ENCODE measurements at regions not wholly inside any gene's neighbourhood (a gene's known extent, or its start where the extent isn't known, plus 50 kb on each side); places are given as distances from the start of the nearest gene placed in this dataset.

- Histone ChIP-seq H3K4me2 (ENCODE audit: low read depth, low read length) (no peak overlapping the region), H3F3A (ENCODE audit: insufficient read depth, low read length) (no peaks in the 10 kb centered on the region), H3K4me3 (ENCODE audit: low read length) (no peak overlapping the region), H4K20me1 (ENCODE audit: insufficient read depth, low read length) (no peaks in the 10 kb centered on the region), H3K9me3 (replicated peaks; ENCODE audit: insufficient read depth, low read length) (no peaks in the 10 kb centered on the region), H2AFZ (ENCODE audit: low read length) (no peak overlapping the region), H3K9me2 (replicated peaks; ENCODE audit: insufficient read depth, low read length) (no peaks in the 10 kb centered on the region), H3K79me2 (ENCODE audit: low read length) (no peaks in the 10 kb centered on the region), H3K27ac (ENCODE audit: low read length) (no peak overlapping the region), H3K27me3 (replicated peaks; ENCODE audit: insufficient read depth, low read length) (no peaks in the 10 kb centered on the region), H3K4me1 (ENCODE audit: low read length) (no peaks in the 10 kb centered on the region), H3K9ac (ENCODE audit: low read length) (no peak overlapping the region), H3K36me3 (replicated peaks; ENCODE audit: insufficient read depth, low read length) (no peaks in the 10 kb centered on the region)
- no peak for DNase-seq
- TF ChIP-seq EZH2 (optimal IDR thresholded peaks at IDR 0.05; ENCODE audit: low read depth, low read length), result no peak
- no peak for TF ChIP-seq EZH2phosphoT487 (IDR thresholded peaks at IDR 0.05; ENCODE audit: low read length)
- no peak for TF ChIP-seq CTCF (IDR thresholded peaks at IDR 0.05; ENCODE audit: low read length)
Measured at GRCh38 chr2:58852243-58852642, 611.1 kb upstream of the FANCL start.

GRCh38 chr2:58851598-58851997 lies 610.5 kb upstream of the FANCL start:
- no peak overlapping the region for H3K4me3 ChIP-seq (ENCODE audit: low read length)
- no peak for DNase-seq
- H3K9me2 ChIP-seq (replicated peaks; ENCODE audit: insufficient read depth, low read length), result no peaks in the 10 kb centered on the region
- H3K9ac ChIP-seq (ENCODE audit: low read length), result no peak overlapping the region
- no peaks in the 10 kb centered on the region for H3K79me2 ChIP-seq (ENCODE audit: low read length)
- H3K9me3 ChIP-seq (replicated peaks; ENCODE audit: insufficient read depth, low read length), result no peaks in the 10 kb centered on the region
- H3K36me3 ChIP-seq (replicated peaks; ENCODE audit: insufficient read depth, low read length), result no peaks in the 10 kb centered on the region
- H2AFZ ChIP-seq (ENCODE audit: low read length), result no peak overlapping the region
- no peaks in the 10 kb centered on the region for H3K27me3 ChIP-seq (replicated peaks; ENCODE audit: insufficient read depth, low read length)
- no peaks in the 10 kb centered on the region for H4K20me1 ChIP-seq (ENCODE audit: insufficient read depth, low read length)
- TF ChIP-seq EZH2phosphoT487 (IDR thresholded peaks at IDR 0.05; ENCODE audit: low read length) (no peak), CTCF (IDR thresholded peaks at IDR 0.05; ENCODE audit: low read length) (no peak), EZH2 (optimal IDR thresholded peaks at IDR 0.05; ENCODE audit: low read depth, low read length) (no peak)
- H3K27ac ChIP-seq (ENCODE audit: low read length), result no peak overlapping the region
- no peaks in the 10 kb centered on the region for H3K4me1 ChIP-seq (ENCODE audit: low read length)
- H3F3A ChIP-seq (ENCODE audit: insufficient read depth, low read length), result no peaks in the 10 kb centered on the region
- no peak overlapping the region for H3K4me2 ChIP-seq (ENCODE audit: low read depth, low read length)

GRCh38 chr2:58845011-58845410 lies 603.9 kb upstream of the FANCL start:
- TF ChIP-seq CTCF (IDR thresholded peaks at IDR 0.05; ENCODE audit: low read length) (no peak), EZH2phosphoT487 (IDR thresholded peaks at IDR 0.05; ENCODE audit: low read length) (no peak), EZH2 (optimal IDR thresholded peaks at IDR 0.05; ENCODE audit: low read depth, low read length) (no peak)
- Histone ChIP-seq H2AFZ (ENCODE audit: low read length) (no peak overlapping the region), H3K27ac (ENCODE audit: low read length) (no peak overlapping the region), H3K36me3 (replicated peaks; ENCODE audit: insufficient read depth, low read length) (no peaks in the 10 kb centered on the region), H3K79me2 (ENCODE audit: low read length) (no peaks in the 10 kb centered on the region), H3K27me3 (replicated peaks; ENCODE audit: insufficient read depth, low read length) (no peaks in the 10 kb centered on the region), H3K9me3 (replicated peaks; ENCODE audit: insufficient read depth, low read length) (no peaks in the 10 kb centered on the region), H3K9me2 (replicated peaks; ENCODE audit: insufficient read depth, low read length) (no peaks in the 10 kb centered on the region), H3K9ac (ENCODE audit: low read length) (no peak overlapping the region), H3F3A (ENCODE audit: insufficient read depth, low read length) (no peaks in the 10 kb centered on the region), H4K20me1 (ENCODE audit: insufficient read depth, low read length) (no peaks in the 10 kb centered on the region), H3K4me2 (ENCODE audit: low read depth, low read length) (no peak overlapping the region), H3K4me1 (ENCODE audit: low read length) (no peaks in the 10 kb centered on the region), H3K4me3 (ENCODE audit: low read length) (no peak overlapping the region)
- no peak for DNase-seq

Data from MM.1S (cell line).